ENCODE measurements at regions not wholly inside any gene's neighbourhood (a gene's known extent, or its start where the extent isn't known, plus 50 kb on each side); places are given as distances from the start of the nearest gene placed in this dataset.

- no peaks in the 10 kb centered on the region for H3K79me2 ChIP-seq (ENCODE audit: insufficient read depth, low read length)
- H3K4me3 ChIP-seq (ENCODE audit: low read depth, low read length, poor library complexity, severe bottlenecking) = no peak overlapping the region
- no peaks in the 10 kb centered on the region for H3K27me3 ChIP-seq (ENCODE audit: insufficient read depth, low read length)
- no peaks in the 10 kb centered on the region for H3K36me3 ChIP-seq (ENCODE audit: insufficient read depth, low read length)
- no peaks in the 10 kb centered on the region for H3K9me3 ChIP-seq (ENCODE audit: low read length)
- no peak overlapping the region for H2AFZ ChIP-seq (ENCODE audit: low read length)
- no peaks in the 10 kb centered on the region for H4K20me1 ChIP-seq (ENCODE audit: insufficient read depth, low read length)
- H3K4me2 ChIP-seq (ENCODE audit: low read length) = no peak overlapping the region
- TF ChIP-seq EZH2 (IDR thresholded peaks at IDR 0.05; ENCODE audit: borderline replicate concordance, low read length) (no peak), CTCF (IDR thresholded peaks at IDR 0.05; ENCODE audit: low read length) (no peak)
- H3K4me1 ChIP-seq (ENCODE audit: insufficient read depth, low read length, severe bottlenecking) = no peaks in the 10 kb centered on the region
- no peak overlapping the region for H3K9ac ChIP-seq (ENCODE audit: low read length)
- H3K27ac ChIP-seq (ENCODE audit: low read depth, low read length, poor library complexity, severe bottlenecking) = no peak overlapping the region
- no peaks in the 10 kb centered on the region for H3F3A ChIP-seq (ENCODE audit: insufficient read depth, low read length)
- H3K9me2 ChIP-seq (ENCODE audit: low read depth, low read length) = no peaks in the 10 kb centered on the region
Observed at GRCh38 chr5:2178071-2178477, 295.3 kb upstream of the IRX4 start.

GRCh38 chr5:2177244-2177643 is 294.5 kb upstream of the IRX4 start:
- H3K36me3 ChIP-seq (ENCODE audit: insufficient read depth, low read length) = no peaks in the 10 kb centered on the region
- H4K20me1 ChIP-seq (ENCODE audit: insufficient read depth, low read length) = no peaks in the 10 kb centered on the region
- H3K9me3 ChIP-seq (ENCODE audit: low read length) = no peaks in the 10 kb centered on the region
- H3K4me2 ChIP-seq (ENCODE audit: low read length) = no peak overlapping the region
- no peak overlapping the region for H3K4me3 ChIP-seq (ENCODE audit: low read depth, low read length, poor library complexity, severe bottlenecking)
- no peak for TF ChIP-seq EZH2 (IDR thresholded peaks at IDR 0.05; ENCODE audit: borderline replicate concordance, low read length)
- TF ChIP-seq CTCF (IDR thresholded peaks at IDR 0.05; ENCODE audit: low read length) = no peak
- no peaks in the 10 kb centered on the region for H3K4me1 ChIP-seq (ENCODE audit: insufficient read depth, low read length, severe bottlenecking)
- H3K27ac ChIP-seq (ENCODE audit: low read depth, low read length, poor library complexity, severe bottlenecking) = no peak overlapping the region
- no peaks in the 10 kb centered on the region for H3F3A ChIP-seq (ENCODE audit: insufficient read depth, low read length)
- H2AFZ ChIP-seq (ENCODE audit: low read length) = no peak overlapping the region
- H3K9ac ChIP-seq (ENCODE audit: low read length) = no peak overlapping the region
- no peaks in the 10 kb centered on the region for H3K27me3 ChIP-seq (ENCODE audit: insufficient read depth, low read length)
- H3K79me2 ChIP-seq (ENCODE audit: insufficient read depth, low read length) = no peaks in the 10 kb centered on the region
- H3K9me2 ChIP-seq (ENCODE audit: low read depth, low read length) = no peaks in the 10 kb centered on the region

DNA sequence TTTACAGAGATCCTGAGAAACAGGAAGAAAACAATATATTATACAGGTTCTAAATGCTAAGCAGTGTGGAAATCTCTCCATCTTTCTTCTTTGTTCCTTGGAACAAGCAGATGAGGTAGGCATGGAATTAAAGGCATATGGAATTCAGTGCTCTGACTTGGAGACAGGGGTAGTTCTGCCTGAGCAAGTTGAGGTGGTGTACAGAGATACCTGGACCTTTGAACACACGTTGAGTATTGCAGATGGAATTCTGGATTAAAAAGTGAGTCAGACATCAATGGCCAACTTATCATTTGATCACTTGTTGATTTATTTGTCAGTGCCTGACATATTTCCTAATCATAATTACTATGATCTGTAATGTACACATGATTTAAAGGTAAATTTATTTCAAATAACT is 293.9 kb upstream of the IRX4 start:
- H3F3A ChIP-seq (ENCODE audit: insufficient read depth, low read length) = no peaks in the 10 kb centered on the region
- no peaks in the 10 kb centered on the region for H3K9me2 ChIP-seq (ENCODE audit: low read depth, low read length)
- no peaks in the 10 kb centered on the region for H3K4me1 ChIP-seq (ENCODE audit: insufficient read depth, low read length, severe bottlenecking)
- no peak overlapping the region for H3K4me3 ChIP-seq (ENCODE audit: low read depth, low read length, poor library complexity, severe bottlenecking)
- H3K9me3 ChIP-seq (ENCODE audit: low read length) = no peaks in the 10 kb centered on the region
- H2AFZ ChIP-seq (ENCODE audit: low read length) = no peak overlapping the region
- no peaks in the 10 kb centered on the region for H3K79me2 ChIP-seq (ENCODE audit: insufficient read depth, low read length)
- no peak overlapping the region for H3K4me2 ChIP-seq (ENCODE audit: low read length)
- no peaks in the 10 kb centered on the region for H3K36me3 ChIP-seq (ENCODE audit: insufficient read depth, low read length)
- no peak overlapping the region for H3K27ac ChIP-seq (ENCODE audit: low read depth, low read length, poor library complexity, severe bottlenecking)
- no peaks in the 10 kb centered on the region for H3K27me3 ChIP-seq (ENCODE audit: insufficient read depth, low read length)
- no peaks in the 10 kb centered on the region for H4K20me1 ChIP-seq (ENCODE audit: insufficient read depth, low read length)
- no peak overlapping the region for H3K9ac ChIP-seq (ENCODE audit: low read length)
- TF ChIP-seq CTCF (IDR thresholded peaks at IDR 0.05; ENCODE audit: low read length) (no peak), EZH2 (IDR thresholded peaks at IDR 0.05; ENCODE audit: borderline replicate concordance, low read length) (no peak)

Data from OCI-LY1 (cell line).